Hepatocyte (in vitro differentiated cells): ENCODE measurements at regions not wholly inside any gene's neighbourhood (a gene's known extent, or its start where the extent isn't known, plus 50 kb on each side); places are given as distances from the start of the nearest gene placed in this dataset.

Experiments
- CTCF ChIP-seq: fragments of 200-600 bp; sonication (generic); IDR thresholded peaks from 2 replicates; pipeline ENCODE4 v1.5.1; 2016; ENCODE audit warnings: antibody characterized with exemption, mild to moderate bottlenecking; ENCODE audit not compliant: poor library complexity
- EZH2 ChIP-seq: fragments of 200-600 bp; sonication (generic); IDR thresholded peaks from 2 replicates; pipeline ENCODE4 v1.6.1; 2016; ENCODE audit warnings: antibody characterized with exemption, mild to moderate bottlenecking, borderline replicate concordance

GRCh38 chr3:162052636-162053035 lies 556.0 kb downstream of the OTOL1 start:
- no peak for TF ChIP-seq EZH2
- no peak for TF ChIP-seq CTCF
